OCI-LY3 (cell line): ENCODE measurements at regions not wholly inside any gene's neighbourhood (a gene's known extent, or its start where the extent isn't known, plus 50 kb on each side); places are given as distances from the start of the nearest gene placed in this dataset.

Experiments
- H2AFZ ChIP-seq: fragments of 200-600, 300-600 bp; shearing (Covaris generic); 2 replicates; pipeline ENCODE4 v1.6.0; 2014; ENCODE audit warnings: antibody characterized with exemption, low read depth, low read length
- H3K27ac ChIP-seq: fragments of 200-600, 300-600 bp; sonication (generic); 2 replicates; pipeline ENCODE4 v1.5.1; 2014; ENCODE audit warnings: mild to moderate bottlenecking, low read length, moderate library complexity, mixed read lengths
- H3K27me3 ChIP-seq: fragments of 200-600, 300-600 bp; sonication (generic); 2 replicates; pipeline ENCODE4 v1.6.1; 2014; ENCODE audit warnings: low read depth, low read length, mixed read lengths
- H3K36me3 ChIP-seq: fragments of 200-600, 300-600 bp; sonication (generic); replicated peaks from 2 replicates; pipeline ENCODE3; 2014; ENCODE audit warnings: low read depth, low read length, mixed read lengths
- H3K4me1 ChIP-seq: fragments of 300-600, 200-600 bp; sonication (generic); 2 replicates; pipeline ENCODE4 v1.6.1; 2014; ENCODE audit warnings: low read length, mixed read lengths
- H3K4me2 ChIP-seq: fragments of 200-600, 300-600 bp; sonication (generic); 2 replicates; pipeline ENCODE4 v1.6.1; 2014; ENCODE audit warnings: low read length, mixed read lengths
- H3K4me3 ChIP-seq: fragments of 300-600, 200-600 bp; sonication (generic); 2 replicates; pipeline ENCODE4 v1.5.1; 2014; ENCODE audit warnings: antibody characterized with exemption, mild to moderate bottlenecking, low read length, moderate library complexity
- H3K79me2 ChIP-seq: fragments of 300-600, 200-600 bp; shearing (Covaris generic); 2 replicates; pipeline ENCODE4 v1.6.1; 2014; ENCODE audit warnings: mild to moderate bottlenecking, low read length, mixed read lengths
- H3K9ac ChIP-seq: fragments of 300-600, 200-600 bp; shearing (Covaris generic); 2 replicates; pipeline ENCODE4 v1.6.0; 2014; ENCODE audit warnings: mild to moderate bottlenecking, low read length, moderate library complexity
- H3K9me3 ChIP-seq: fragments of 200-600, 300-600 bp; shearing (Covaris generic); 2 replicates; pipeline ENCODE4 v1.6.1; 2014; ENCODE audit warnings: low read length, mixed read lengths; ENCODE audit not compliant: insufficient read depth
- H4K20me1 ChIP-seq: fragments of 200-600, 300-600 bp; sonication (generic); 2 replicates; pipeline ENCODE4 v1.6.1; 2016; ENCODE audit warnings: low read length, mixed read lengths; ENCODE audit not compliant: insufficient read depth
- EZH2phosphoT487 ChIP-seq: fragments of 200-600 bp; shearing (Covaris generic); IDR thresholded peaks from 2 replicates; pipeline ENCODE4 v1.6.1; 2018; ENCODE audit warnings: antibody characterized with exemption, mixed run types, low read depth
- TF ChIP-seq, protein P1 (sequence below): fragments of 200-600, 300-600 bp; sonication (generic); IDR thresholded peaks from 2 replicates; pipeline ENCODE4 v1.5.1; 2014; ENCODE audit warnings: antibody characterized with exemption, low read length, low read depth

DNA sequence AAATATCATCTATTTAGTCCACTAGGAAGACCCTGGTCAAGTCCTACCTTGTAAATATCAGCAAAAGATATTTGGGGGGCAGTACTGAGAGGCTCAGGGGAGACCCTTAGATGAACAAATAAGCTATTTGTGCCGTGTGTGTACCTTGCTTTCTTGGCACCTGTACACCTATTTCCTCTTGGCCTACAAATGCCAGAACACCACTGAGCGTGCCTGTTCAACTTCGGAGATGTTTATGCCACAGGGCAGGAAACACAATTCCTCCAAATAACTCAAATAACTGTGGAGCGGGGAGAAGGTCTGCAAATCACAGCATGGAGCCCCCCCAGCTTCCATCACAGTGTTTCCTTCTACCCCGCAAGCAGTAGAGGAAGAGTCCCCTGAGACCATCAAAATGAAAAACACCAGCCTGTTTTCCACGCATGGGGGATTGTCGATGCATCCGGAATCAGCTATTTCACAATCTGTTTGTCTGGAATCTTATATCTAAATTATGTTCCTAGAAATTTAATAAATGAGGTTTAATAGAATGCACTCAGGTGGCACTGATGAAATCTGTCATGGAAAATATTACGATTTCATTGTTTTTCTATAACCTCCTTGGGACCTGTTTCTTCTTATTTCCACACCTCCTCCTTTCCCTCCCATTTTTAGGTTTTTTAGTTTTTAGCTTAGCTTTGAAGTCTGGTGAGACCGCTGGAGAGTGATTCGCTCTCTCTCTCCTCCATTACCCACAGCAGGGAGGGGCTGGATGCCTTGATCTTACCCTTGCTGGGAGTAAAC lies 254.0 kb upstream of the SRRM4 start:
- Histone ChIP-seq H3K9me3 (no peaks in the 10 kb centered on the region), H3K27ac (no peak overlapping the region), H3K27me3 (no peaks in the 10 kb centered on the region), H3K4me3 (no peak overlapping the region), H3K4me1 (no peaks in the 10 kb centered on the region), H2AFZ (no peak overlapping the region), H3K36me3 (no peaks in the 10 kb centered on the region), H3K4me2 (no peak overlapping the region), H3K9ac (no peak overlapping the region), H3K79me2 (no peaks in the 10 kb centered on the region), H4K20me1 (no peaks in the 10 kb centered on the region)
- TF ChIP-seq, protein P1, sequence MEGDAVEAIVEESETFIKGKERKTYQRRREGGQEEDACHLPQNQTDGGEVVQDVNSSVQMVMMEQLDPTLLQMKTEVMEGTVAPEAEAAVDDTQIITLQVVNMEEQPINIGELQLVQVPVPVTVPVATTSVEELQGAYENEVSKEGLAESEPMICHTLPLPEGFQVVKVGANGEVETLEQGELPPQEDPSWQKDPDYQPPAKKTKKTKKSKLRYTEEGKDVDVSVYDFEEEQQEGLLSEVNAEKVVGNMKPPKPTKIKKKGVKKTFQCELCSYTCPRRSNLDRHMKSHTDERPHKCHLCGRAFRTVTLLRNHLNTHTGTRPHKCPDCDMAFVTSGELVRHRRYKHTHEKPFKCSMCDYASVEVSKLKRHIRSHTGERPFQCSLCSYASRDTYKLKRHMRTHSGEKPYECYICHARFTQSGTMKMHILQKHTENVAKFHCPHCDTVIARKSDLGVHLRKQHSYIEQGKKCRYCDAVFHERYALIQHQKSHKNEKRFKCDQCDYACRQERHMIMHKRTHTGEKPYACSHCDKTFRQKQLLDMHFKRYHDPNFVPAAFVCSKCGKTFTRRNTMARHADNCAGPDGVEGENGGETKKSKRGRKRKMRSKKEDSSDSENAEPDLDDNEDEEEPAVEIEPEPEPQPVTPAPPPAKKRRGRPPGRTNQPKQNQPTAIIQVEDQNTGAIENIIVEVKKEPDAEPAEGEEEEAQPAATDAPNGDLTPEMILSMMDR, result no peak
- TF ChIP-seq EZH2phosphoT487, result no peak

DNA sequence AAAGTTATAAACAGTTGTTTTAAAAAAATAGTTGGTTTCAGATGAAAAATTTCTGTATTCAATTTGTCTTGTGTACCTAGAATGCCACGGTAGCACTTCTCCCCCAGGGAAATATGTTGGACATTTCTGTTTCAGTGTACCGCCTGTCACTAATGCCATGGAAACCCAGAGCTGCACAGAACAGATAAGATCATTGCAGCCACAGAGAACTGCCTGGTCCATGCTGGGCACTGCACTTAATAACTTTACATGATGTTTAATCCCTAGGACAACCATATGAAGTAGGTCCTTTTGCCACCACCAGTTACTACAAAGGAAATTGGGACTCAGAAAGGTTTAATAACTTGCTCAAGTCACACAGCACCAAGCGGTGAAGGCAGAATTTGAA lies 253.4 kb upstream of the SRRM4 start:
- H4K20me1 ChIP-seq, result no peaks in the 10 kb centered on the region
- no peaks in the 10 kb centered on the region for H3K9me3 ChIP-seq
- no peak overlapping the region for H3K27ac ChIP-seq
- no peaks in the 10 kb centered on the region for H3K27me3 ChIP-seq
- H3K4me2 ChIP-seq, result no peak overlapping the region
- no peak overlapping the region for H3K9ac ChIP-seq
- no peak for TF ChIP-seq EZH2phosphoT487
- TF ChIP-seq, protein P1, result no peak
- no peak overlapping the region for H3K4me3 ChIP-seq
- no peaks in the 10 kb centered on the region for H3K36me3 ChIP-seq
- H3K4me1 ChIP-seq, result no peaks in the 10 kb centered on the region
- no peaks in the 10 kb centered on the region for H3K79me2 ChIP-seq
- no peak overlapping the region for H2AFZ ChIP-seq

DNA sequence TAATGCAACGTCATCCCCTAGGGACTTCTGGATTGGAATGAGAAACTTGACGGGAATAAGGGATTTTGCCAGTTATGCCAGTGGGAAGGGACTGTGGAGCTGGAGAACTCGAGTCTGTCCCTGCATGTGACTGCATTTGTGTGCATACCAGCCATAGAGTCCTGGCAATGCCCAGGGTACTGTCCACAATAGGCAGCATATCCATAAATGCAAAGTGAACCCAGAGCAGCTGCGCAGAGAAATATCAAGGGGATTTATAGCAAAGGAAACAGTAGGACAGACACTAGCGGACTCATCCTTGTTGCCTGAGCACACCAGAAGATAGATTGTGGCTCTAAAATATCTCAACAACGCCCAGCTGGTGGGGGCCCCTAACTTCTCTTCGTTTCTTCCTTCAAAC lies 247.1 kb upstream of the SRRM4 start:
- H3K36me3 ChIP-seq, result no peaks in the 10 kb centered on the region
- no peaks in the 10 kb centered on the region for H4K20me1 ChIP-seq
- no peak overlapping the region for H3K4me3 ChIP-seq
- H3K4me1 ChIP-seq, result no peaks in the 10 kb centered on the region
- no peak for TF ChIP-seq EZH2phosphoT487
- TF ChIP-seq, protein P1, result no peak
- H3K27me3 ChIP-seq, result no peaks in the 10 kb centered on the region
- H2AFZ ChIP-seq, result no peak overlapping the region
- no peak overlapping the region for H3K4me2 ChIP-seq
- H3K27ac ChIP-seq, result no peak overlapping the region
- H3K79me2 ChIP-seq, result no peaks in the 10 kb centered on the region
- no peaks in the 10 kb centered on the region for H3K9me3 ChIP-seq
- no peak overlapping the region for H3K9ac ChIP-seq

DNA sequence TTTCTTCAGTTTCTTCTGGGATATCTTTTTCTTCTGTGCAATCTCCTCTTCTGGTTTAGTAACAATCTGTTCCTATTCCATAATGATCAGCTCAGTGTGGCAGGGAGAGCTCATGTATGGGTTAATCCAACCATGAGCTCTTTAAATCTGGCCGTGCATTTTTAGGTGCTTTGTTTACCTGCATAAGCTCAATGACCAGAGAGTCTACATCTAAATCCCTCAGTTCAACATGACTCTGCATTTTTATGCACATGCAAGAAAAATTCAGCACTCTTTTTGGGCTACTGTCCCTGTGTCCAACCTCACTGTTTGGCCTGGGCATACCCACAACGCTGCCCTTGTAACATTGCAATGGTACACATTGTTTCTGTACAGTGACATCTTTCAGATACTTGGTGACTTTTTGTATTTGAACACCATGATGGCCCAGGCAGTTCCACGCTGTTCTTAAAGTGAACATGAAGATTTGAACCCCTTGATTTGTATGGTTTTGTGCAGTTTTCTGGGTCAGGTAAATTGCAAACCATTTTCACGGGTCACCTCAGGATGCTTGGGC lies 243.3 kb upstream of the SRRM4 start:
- H3K9me3 ChIP-seq, result no peaks in the 10 kb centered on the region
- no peak overlapping the region for H2AFZ ChIP-seq
- H3K4me3 ChIP-seq, result no peak overlapping the region
- H3K9ac ChIP-seq, result no peak overlapping the region
- TF ChIP-seq, protein P1, result no peak
- no peak for TF ChIP-seq EZH2phosphoT487
- no peaks in the 10 kb centered on the region; the same call in 1 of the 2 replicates for H3K27me3 ChIP-seq
- no peak overlapping the region for H3K27ac ChIP-seq
- H3K4me1 ChIP-seq, result no peaks in the 10 kb centered on the region
- no peaks in the 10 kb centered on the region for H4K20me1 ChIP-seq
- no peaks in the 10 kb centered on the region for H3K36me3 ChIP-seq
- H3K79me2 ChIP-seq, result no peaks in the 10 kb centered on the region
- no peak overlapping the region for H3K4me2 ChIP-seq
